Psoas muscle (tissue), 7 donors: ENCODE measurements at regions not wholly inside any gene's neighbourhood (a gene's known extent, or its start where the extent isn't known, plus 50 kb on each side); places are given as distances from the start of the nearest gene placed in this dataset.

Source experiments
- ATAC-seq, 4 donors: fragments of 200-7000 bp; cut with Tn5 transposase; one replicate each; pipeline ENCODE4 v1.9.1; 2020; ENCODE audit warnings: moderate library complexity in 3 of 4, mild to moderate bottlenecking in 2 of 4
- DNase-seq, 2 donors: peaks; one replicate each; pipeline ENCODE4 v3.0.0-alpha.2; 2020
- H3K27ac ChIP-seq: fragments of 200-600 bp; one replicate; pipeline ENCODE4 v1.8.0; 2022
- H3K27me3 ChIP-seq, 3 donors: fragments of 200-600 bp in 1 of 3; one replicate each; pipeline versions ENCODE4 v1.6.1 to v1.8.0; 2013 to 2022; ENCODE audit warnings: low read length in 2 of 3, mild to moderate bottlenecking in 2 of 3, moderate library complexity in 1 of 3; ENCODE audit not compliant: insufficient read depth in 3 of 3
- H3K36me3 ChIP-seq, 2 donors: fragments of 200-600 bp in 1 of 2; one replicate each; pipeline versions ENCODE4 v1.6.1 to v1.8.0; 2013 to 2022; ENCODE audit warnings: low read depth in 1 of 2, mild to moderate bottlenecking in 1 of 2, moderate library complexity in 1 of 2; ENCODE audit not compliant: insufficient read depth in 1 of 2
- H3K4me1 ChIP-seq: fragments of 200-600 bp; one replicate; pipeline ENCODE4 v1.8.0; 2022
- H3K4me3 ChIP-seq: fragments of 200-600 bp; one replicate; pipeline ENCODE4 v1.8.0; 2022; ENCODE audit warnings: mild to moderate bottlenecking
- H3K9me3 ChIP-seq: fragments of 200-600 bp; one replicate; pipeline ENCODE4 v1.8.0; 2022
- WGBS, 3 donors: extraction: QIAGEN DNeasy Blood & Tissue Kit; methylation state at CpG; one replicate each; pipeline versions ENCODE4 v1.1.6 to v1.1.7; 2013; 5-methylcytosine and 5-hydroxymethylcytosine counted together
- intact Hi-C, 2 donors: fragments of 100-400 bp; cut with DNase I; formaldehyde crosslinking; loops; one replicate each; pipeline versions ENCODE4 v1.11.0 to v1.14.2; 2022
- TF ChIP-seq, protein P1 (sequence below): fragments of 200-600 bp; IDR thresholded peaks from one replicate; pipeline ENCODE4 v1.8.0; 2022; ENCODE audit warnings: antibody characterized with exemption
- donor health status: healthy with polysubstance abuse.
- donor health status: DM: no; HTN: no; CAD: no; lungs with moderate emphysema.
- donor health status: Bipolar disorder and iron deficiency.
- donor health status: healthy.
- donor health status: DM: yes; HTN: yes; CAD: no.
- donor health status: DM: no; HTN: no; CAD: no.
- donor health status: DM: yes; HTN: yes; CAD: no.

DNA sequence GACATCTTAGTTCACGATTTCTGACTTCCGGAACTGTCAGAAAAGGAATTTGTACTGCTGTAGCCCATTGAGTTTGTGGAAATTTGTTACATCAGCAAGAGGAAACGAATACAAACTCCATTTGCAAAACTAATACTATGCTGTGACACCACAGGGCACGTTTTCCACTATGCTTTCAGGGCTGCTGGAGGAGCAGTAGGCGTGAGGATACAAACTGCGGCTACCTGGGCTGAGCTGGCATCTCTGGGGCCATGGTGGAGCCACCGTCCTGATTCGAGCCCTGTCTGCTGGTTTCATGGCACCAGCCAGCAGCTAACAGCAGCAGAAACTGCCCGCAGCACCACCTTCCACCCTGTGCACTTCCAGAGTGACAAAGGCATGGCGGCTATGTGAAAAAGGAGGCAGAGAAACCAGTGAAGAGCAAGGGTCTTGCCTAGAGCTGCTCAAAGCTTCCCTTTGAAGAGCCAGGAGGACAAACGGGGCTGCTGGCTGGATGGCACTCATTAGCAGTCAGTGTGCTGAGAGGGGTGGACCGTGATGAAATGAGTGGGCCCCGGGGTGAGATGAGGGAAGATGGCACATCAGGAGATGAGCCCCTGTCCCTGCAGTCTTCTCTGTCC is 58.9 kb upstream of the STX16 start:
- no peak overlapping the region for H3K4me3 ChIP-seq
- intact Hi-C loops, result no loop called here
- DNase-seq, result peak in 1 of 2 donors; percentile 1
- peaks cover 0 to 41% (median 7%) of the 10 kb centered on the region in 3 donors for H3K27me3 ChIP-seq
- no peaks in the 10 kb centered on the region for H3K9me3 ChIP-seq
- no peaks in the 10 kb centered on the region for H3K36me3 ChIP-seq
- peaks cover 4% of the 10 kb centered on the region for H3K4me1 ChIP-seq
- no peak overlapping the region for H3K27ac ChIP-seq
- 88 to 90% (median 88%) methylated on average over 13 of the region's 13 CpGs for WGBS, 3 donors
- TF ChIP-seq, protein P1, sequence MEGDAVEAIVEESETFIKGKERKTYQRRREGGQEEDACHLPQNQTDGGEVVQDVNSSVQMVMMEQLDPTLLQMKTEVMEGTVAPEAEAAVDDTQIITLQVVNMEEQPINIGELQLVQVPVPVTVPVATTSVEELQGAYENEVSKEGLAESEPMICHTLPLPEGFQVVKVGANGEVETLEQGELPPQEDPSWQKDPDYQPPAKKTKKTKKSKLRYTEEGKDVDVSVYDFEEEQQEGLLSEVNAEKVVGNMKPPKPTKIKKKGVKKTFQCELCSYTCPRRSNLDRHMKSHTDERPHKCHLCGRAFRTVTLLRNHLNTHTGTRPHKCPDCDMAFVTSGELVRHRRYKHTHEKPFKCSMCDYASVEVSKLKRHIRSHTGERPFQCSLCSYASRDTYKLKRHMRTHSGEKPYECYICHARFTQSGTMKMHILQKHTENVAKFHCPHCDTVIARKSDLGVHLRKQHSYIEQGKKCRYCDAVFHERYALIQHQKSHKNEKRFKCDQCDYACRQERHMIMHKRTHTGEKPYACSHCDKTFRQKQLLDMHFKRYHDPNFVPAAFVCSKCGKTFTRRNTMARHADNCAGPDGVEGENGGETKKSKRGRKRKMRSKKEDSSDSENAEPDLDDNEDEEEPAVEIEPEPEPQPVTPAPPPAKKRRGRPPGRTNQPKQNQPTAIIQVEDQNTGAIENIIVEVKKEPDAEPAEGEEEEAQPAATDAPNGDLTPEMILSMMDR, result no peak
- ATAC-seq, result no peak

DNA sequence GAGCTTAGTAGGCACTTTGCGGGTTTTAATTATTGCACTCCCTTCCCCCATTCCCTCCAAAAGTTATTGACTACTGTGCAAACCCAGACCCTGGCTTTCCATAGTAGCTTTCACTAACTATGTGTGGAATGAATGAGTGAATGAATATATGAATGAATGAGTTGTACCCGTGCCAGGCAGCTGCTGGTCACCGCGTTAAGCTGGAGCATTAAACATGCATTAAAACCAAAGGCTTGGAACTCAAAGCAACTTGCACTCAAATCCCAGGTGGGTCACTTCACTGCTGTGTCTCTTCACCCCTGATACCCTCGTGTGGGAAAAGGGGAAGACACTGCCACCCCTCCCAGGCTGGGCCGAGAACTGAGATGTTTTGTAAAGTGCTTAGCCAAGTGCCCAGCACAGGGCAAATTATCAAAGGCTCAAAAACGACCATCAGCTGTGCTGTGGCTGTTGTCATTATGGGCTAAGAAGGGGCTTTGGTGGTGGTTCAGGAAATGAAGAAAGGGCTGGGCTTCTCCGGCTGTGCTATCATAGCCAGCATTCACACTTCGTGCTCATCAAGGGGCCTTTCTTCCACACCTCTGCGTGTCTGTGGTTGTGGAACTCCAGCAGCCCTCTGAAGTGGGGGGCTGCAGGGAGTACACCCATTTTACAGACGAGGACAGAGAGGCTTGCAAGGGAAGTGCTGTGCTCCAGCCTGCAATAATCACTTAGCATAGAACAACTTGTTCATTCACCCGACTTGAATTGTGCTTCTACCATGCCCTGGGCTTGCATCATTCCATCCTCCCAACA is 60.2 kb upstream of the STX16 start:
- H3K36me3 ChIP-seq, result no peaks in the 10 kb centered on the region
- no peaks in the 10 kb centered on the region for H3K9me3 ChIP-seq
- H3K27me3 ChIP-seq, result peaks cover 0 to 41% (median 9%) of the 10 kb centered on the region in 3 donors
- intact Hi-C loops, result no loop called here
- no peak overlapping the region for H3K27ac ChIP-seq
- ATAC-seq (no peak), DNase-seq (peak in 1 of 2 donors; percentile 8)
- TF ChIP-seq, protein P1, result no peak
- H3K4me3 ChIP-seq, result no peak overlapping the region
- WGBS, 3 donors, result 44 to 53% (median 49%) methylated on average over 12 of the region's 12 CpGs
- no peaks in the 10 kb centered on the region for H3K4me1 ChIP-seq

DNA sequence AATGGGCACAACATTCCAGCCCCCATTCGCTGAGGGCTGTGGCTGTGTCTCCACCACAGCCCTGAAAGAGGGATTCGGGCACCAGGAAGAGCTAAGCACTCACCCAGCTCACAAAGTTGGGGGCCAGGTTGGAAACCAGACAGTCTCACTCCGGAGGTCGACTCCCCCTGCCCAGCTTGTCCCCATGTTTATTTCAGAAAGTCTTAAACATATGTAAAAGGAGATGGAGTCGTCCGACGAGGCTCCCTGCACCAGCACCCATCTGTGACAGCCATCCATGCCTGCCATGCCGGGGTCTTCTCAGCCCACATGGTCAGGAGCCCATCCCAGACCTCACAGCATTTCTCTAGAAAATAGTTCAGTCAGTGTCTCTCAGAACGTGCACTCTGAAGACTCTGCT is 63.6 kb upstream of the STX16 start:
- ATAC-seq, result no peak
- Histone ChIP-seq H3K4me1 (no peaks in the 10 kb centered on the region), H3K4me3 (no peak overlapping the region), H3K36me3 (no peaks in the 10 kb centered on the region), H3K27ac (no peak overlapping the region), H3K9me3 (no peaks in the 10 kb centered on the region), H3K27me3 (peaks cover 0 to 31% (median 9%) of the 10 kb centered on the region in 3 donors)
- 81 to 83% (median 81%) methylated on average over 9 of the region's 9 CpGs for WGBS, 3 donors
- TF ChIP-seq, protein P1, result no peak
- intact Hi-C loops, result no loop called here
- DNase-seq, result no peak

DNA sequence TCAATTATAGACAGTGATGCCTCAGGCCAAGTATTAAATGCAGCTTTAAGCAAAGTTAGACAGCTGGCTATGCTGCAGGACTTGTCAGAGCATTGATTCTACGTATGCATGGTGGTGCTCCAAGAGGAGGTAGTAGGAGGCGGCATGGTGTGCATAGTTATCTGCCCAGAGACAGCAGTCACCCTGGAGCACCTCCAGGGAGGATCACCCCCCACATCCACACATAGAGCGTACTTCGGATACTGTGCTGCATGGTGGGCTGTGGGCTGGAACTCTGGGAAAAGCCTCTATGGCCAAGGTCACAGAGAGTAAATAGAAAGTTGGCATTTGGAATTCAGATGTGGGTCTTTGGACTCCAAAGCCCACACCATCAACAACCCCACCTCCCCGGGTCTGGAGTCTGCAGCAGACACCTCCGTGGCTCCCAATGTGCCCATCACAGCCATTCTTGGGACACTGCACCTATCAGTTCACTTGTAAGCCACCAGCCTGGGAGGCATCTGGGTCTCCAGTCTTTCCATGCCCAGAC is 64.5 kb upstream of the STX16 start:
- ATAC-seq (no peak), DNase-seq (no peak)
- intact Hi-C loops, result no loop called here
- no peak overlapping the region for H3K4me3 ChIP-seq
- no peaks in the 10 kb centered on the region for H3K4me1 ChIP-seq
- no peaks in the 10 kb centered on the region for H3K36me3 ChIP-seq
- WGBS, 3 donors, result 71 to 92% (median 92%) methylated on average over 6 of the region's 6 CpGs
- no peaks in the 10 kb centered on the region for H3K9me3 ChIP-seq
- TF ChIP-seq, protein P1, result no peak
- H3K27ac ChIP-seq, result no peak overlapping the region
- peaks cover 0 to 29% (median 9%) of the 10 kb centered on the region in 3 donors for H3K27me3 ChIP-seq
